Muscle layer of duodenum (tissue), 2 donors: ENCODE measurements at regions not wholly inside any gene's neighbourhood (a gene's known extent, or its start where the extent isn't known, plus 50 kb on each side); places are given as distances from the start of the nearest gene placed in this dataset.
"Not testable (repeated sequence)": the region's sequence is repeated elsewhere in the genome, so short reads cannot be mapped to it uniquely, and the experiment has no call there.

Experiments
- H3K27ac ChIP-seq: one replicate; pipeline ENCODE4 v1.7.0; 2013; ENCODE audit warnings: mild to moderate bottlenecking, low read length
- H3K27me3 ChIP-seq: one replicate; pipeline ENCODE4 v1.7.0; 2013; ENCODE audit warnings: low read depth, mild to moderate bottlenecking, control low read depth, low read length
- H3K36me3 ChIP-seq, 2 donors: one replicate each; pipeline ENCODE4 v1.7.0; 2013; ENCODE audit warnings: low read length in 2 of 2, control low read depth in 1 of 2, mild to moderate bottlenecking in 1 of 2; ENCODE audit not compliant: insufficient read depth in 2 of 2, control insufficient read depth in 1 of 2
- H3K4me1 ChIP-seq, 2 donors: one replicate each; pipeline ENCODE4 v1.7.0; 2013; ENCODE audit warnings: low read length in 2 of 2, mild to moderate bottlenecking in 2 of 2, control low read depth in 1 of 2, moderate library complexity in 1 of 2; ENCODE audit not compliant: insufficient read depth in 2 of 2, control insufficient read depth in 1 of 2
- H3K4me3 ChIP-seq, 2 donors: one replicate each; pipeline ENCODE4 v1.7.0; 2013; ENCODE audit warnings: low read length in 2 of 2, low read depth in 1 of 2, mild to moderate bottlenecking in 1 of 2
- H3K9me3 ChIP-seq, 2 donors: one replicate each; pipeline ENCODE4 v1.7.0; 2013; ENCODE audit warnings: low read length in 2 of 2, control low read depth in 1 of 2, mild to moderate bottlenecking in 1 of 2; ENCODE audit not compliant: control insufficient read depth in 1 of 2
- donor health status: healthy.

- no peaks in the 10 kb centered on the region for H3K36me3 ChIP-seq
- H3K4me3 ChIP-seq, result no peak overlapping the region
- no peaks in the 10 kb centered on the region for H3K27me3 ChIP-seq
- no peaks in the 10 kb centered on the region for H3K9me3 ChIP-seq
- H3K27ac ChIP-seq, result no peak overlapping the region
- peaks cover 0 to 38% of the 10 kb centered on the region in 2 donors for H3K4me1 ChIP-seq
Observed at GRCh38 chr1:9453375-9453774, 85.9 kb upstream of the SLC25A33 start.

- H3K36me3 ChIP-seq, result no peaks in the 10 kb centered on the region
- peaks cover 0 to 33% of the 10 kb centered on the region in 2 donors for H3K4me1 ChIP-seq
- H3K4me3 ChIP-seq, result no peak overlapping the region
- no peak overlapping the region for H3K27ac ChIP-seq
- no peaks in the 10 kb centered on the region for H3K9me3 ChIP-seq
- no peaks in the 10 kb centered on the region for H3K27me3 ChIP-seq
Observed at GRCh38 chr1:9453779-9454418, 85.4 kb upstream of the SLC25A33 start.

- H3K4me3 ChIP-seq, result no peak overlapping the region
- H3K27ac ChIP-seq, result no peak overlapping the region
Observed at GRCh38 chr1:9454494-9455066, 84.7 kb upstream of the SLC25A33 start.

GRCh38 chr1:9455487-9456234 is 83.6 kb upstream of the SLC25A33 start:
- H3K27me3 ChIP-seq, result no peaks in the 10 kb centered on the region
- no peaks in the 10 kb centered on the region for H3K36me3 ChIP-seq
- H3K4me3 ChIP-seq, result no peak overlapping the region
- H3K27ac ChIP-seq, result no peak overlapping the region
- H3K4me1 ChIP-seq, result peaks cover 0 to 24% of the 10 kb centered on the region in 2 donors
- H3K9me3 ChIP-seq, result no peaks in the 10 kb centered on the region

More at GRCh38 chr1:9454494-9455066, 84.7 kb upstream of the SLC25A33 start:
- Histone ChIP-seq H3K4me1 (peaks cover 0 to 27% of the 10 kb centered on the region in 2 donors), H3K9me3 (no peaks in the 10 kb centered on the region), H3K27me3 (no peaks in the 10 kb centered on the region), H3K36me3 (no peaks in the 10 kb centered on the region)

GRCh38 chr1:9456833-9457232 is 82.4 kb upstream of the SLC25A33 start:
- no peaks in the 10 kb centered on the region for H3K9me3 ChIP-seq
- H3K4me3 ChIP-seq, result no peak overlapping the region
- no peak overlapping the region for H3K27ac ChIP-seq
- peaks cover 0 to 24% of the 10 kb centered on the region in 2 donors for H3K4me1 ChIP-seq
- no peaks in the 10 kb centered on the region for H3K27me3 ChIP-seq
- H3K36me3 ChIP-seq, result no peaks in the 10 kb centered on the region

- peaks cover 0 to 7% of the 10 kb centered on the region in 2 donors for H3K4me1 ChIP-seq
- no peaks in the 10 kb centered on the region for H3K36me3 ChIP-seq
- no peaks in the 10 kb centered on the region for H3K9me3 ChIP-seq
- no peak overlapping the region for H3K4me3 ChIP-seq
- H3K27ac ChIP-seq, result no peak overlapping the region
- H3K27me3 ChIP-seq, result no peaks in the 10 kb centered on the region
Observed at GRCh38 chr1:9459816-9460407, 79.4 kb upstream of the SLC25A33 start.

- no peaks in the 10 kb centered on the region for H3K9me3 ChIP-seq
- peaks cover 8% of the 10 kb centered on the region in 2 donors for H3K4me1 ChIP-seq
- H3K36me3 ChIP-seq, result no peaks in the 10 kb centered on the region
- H3K27ac ChIP-seq, result no peak overlapping the region
- H3K4me3 ChIP-seq, result no peak overlapping the region
- no peaks in the 10 kb centered on the region for H3K27me3 ChIP-seq
Observed at GRCh38 chr1:9465640-9466039, 73.6 kb upstream of the SLC25A33 start.

GRCh38 chr1:9466780-9467758 is 72.2 kb upstream of the SLC25A33 start:
- Histone ChIP-seq H3K27ac (peak overlapping the region; percentile 60), H3K36me3 (no peaks in the 10 kb centered on the region), H3K4me1 (peaks cover 8% of the 10 kb centered on the region in 2 donors), H3K27me3 (no peaks in the 10 kb centered on the region), H3K9me3 (no peaks in the 10 kb centered on the region), H3K4me3 (peak overlapping the region; percentile 17 to 39)

- not testable (repeated sequence) for H3K27ac ChIP-seq, H3K4me1 ChIP-seq, H3K9me3 ChIP-seq, H3K4me3 ChIP-seq, H3K36me3 ChIP-seq, H3K27me3 ChIP-seq
Observed at GRCh38 chr1:9469882-9470281, 69.4 kb upstream of the SLC25A33 start.

- no peaks in the 10 kb centered on the region for H3K9me3 ChIP-seq
Observed at GRCh38 chr1:9471679-9472078, 67.6 kb upstream of the SLC25A33 start.

More at GRCh38 chr1:9471679-9472078, 67.6 kb upstream of the SLC25A33 start:
- Histone ChIP-seq H3K36me3 (no peaks in the 10 kb centered on the region), H3K4me1 (peaks cover 7 to 8% of the 10 kb centered on the region in 2 donors), H3K27ac (no peak overlapping the region), H3K4me3 (no peak overlapping the region), H3K27me3 (no peaks in the 10 kb centered on the region)
